Uterus (tissue), 2 donors: ENCODE measurements at regions not wholly inside any gene's neighbourhood (a gene's known extent, or its start where the extent isn't known, plus 50 kb on each side); places are given as distances from the start of the nearest gene placed in this dataset.

Experiments used
- POLR2A ChIP-seq, 2 donors: fragments of 450-650 bp; IDR thresholded peaks; one replicate each; pipeline ENCODE4 v1.6.1; 2016; ENCODE audit warnings: antibody characterized with exemption in 2 of 2, mild to moderate bottlenecking in 1 of 2, moderate library complexity in 1 of 2
- TF ChIP-seq, protein P1 (sequence below), 4 experiments: fragments of 200-600 bp in 2 of 4; fragments of 450-650 bp in 2 of 4; sonication (generic) in 2 of 4; IDR thresholded peaks; one replicate each; pipeline ENCODE4 v1.5.1; 2016 to 2019; ENCODE audit warnings: antibody characterized with exemption in 4 of 4, mild to moderate bottlenecking in 2 of 4, moderate library complexity in 1 of 4

GRCh38 chr2:168354499-168354898 is 101.6 kb upstream of the CERS6 start:
- TF ChIP-seq, protein P1, sequence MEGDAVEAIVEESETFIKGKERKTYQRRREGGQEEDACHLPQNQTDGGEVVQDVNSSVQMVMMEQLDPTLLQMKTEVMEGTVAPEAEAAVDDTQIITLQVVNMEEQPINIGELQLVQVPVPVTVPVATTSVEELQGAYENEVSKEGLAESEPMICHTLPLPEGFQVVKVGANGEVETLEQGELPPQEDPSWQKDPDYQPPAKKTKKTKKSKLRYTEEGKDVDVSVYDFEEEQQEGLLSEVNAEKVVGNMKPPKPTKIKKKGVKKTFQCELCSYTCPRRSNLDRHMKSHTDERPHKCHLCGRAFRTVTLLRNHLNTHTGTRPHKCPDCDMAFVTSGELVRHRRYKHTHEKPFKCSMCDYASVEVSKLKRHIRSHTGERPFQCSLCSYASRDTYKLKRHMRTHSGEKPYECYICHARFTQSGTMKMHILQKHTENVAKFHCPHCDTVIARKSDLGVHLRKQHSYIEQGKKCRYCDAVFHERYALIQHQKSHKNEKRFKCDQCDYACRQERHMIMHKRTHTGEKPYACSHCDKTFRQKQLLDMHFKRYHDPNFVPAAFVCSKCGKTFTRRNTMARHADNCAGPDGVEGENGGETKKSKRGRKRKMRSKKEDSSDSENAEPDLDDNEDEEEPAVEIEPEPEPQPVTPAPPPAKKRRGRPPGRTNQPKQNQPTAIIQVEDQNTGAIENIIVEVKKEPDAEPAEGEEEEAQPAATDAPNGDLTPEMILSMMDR (IDR thresholded peaks at IDR 0.05), result no peak
- no peak for TF ChIP-seq POLR2A (IDR thresholded peaks at IDR 0.05)
